Stomach (tissue), 4 donors: ENCODE measurements at regions not wholly inside any gene's neighbourhood (a gene's known extent, or its start where the extent isn't known, plus 50 kb on each side); places are given as distances from the start of the nearest gene placed in this dataset.

ENCODE experiments used
- POLR2A ChIP-seq, 4 donors: fragments of 450-650 bp; IDR thresholded peaks; one replicate each; pipeline ENCODE4 v1.6.1; 2016; ENCODE audit warnings: antibody characterized with exemption in 4 of 4, control low read depth in 2 of 4, mild to moderate bottlenecking in 1 of 4, moderate library complexity in 1 of 4
- POLR2AphosphoS5 ChIP-seq, 3 donors: sonication (generic); formaldehyde crosslinking; IDR thresholded peaks; one replicate each; pipeline ENCODE4 v1.6.1; 2016; ENCODE audit warnings: antibody characterized with exemption in 3 of 3
- TF ChIP-seq, protein P1 (sequence below), 7 experiments: fragments of 450-650 bp in 4 of 7; fragments of 200-600 bp in 3 of 7; sonication (generic) in 3 of 7; IDR thresholded peaks; one replicate each; pipeline ENCODE4 v1.5.1; 2016 to 2019; ENCODE audit warnings: antibody characterized with exemption in 7 of 7, control low read depth in 2 of 7, mild to moderate bottlenecking in 1 of 7

DNA sequence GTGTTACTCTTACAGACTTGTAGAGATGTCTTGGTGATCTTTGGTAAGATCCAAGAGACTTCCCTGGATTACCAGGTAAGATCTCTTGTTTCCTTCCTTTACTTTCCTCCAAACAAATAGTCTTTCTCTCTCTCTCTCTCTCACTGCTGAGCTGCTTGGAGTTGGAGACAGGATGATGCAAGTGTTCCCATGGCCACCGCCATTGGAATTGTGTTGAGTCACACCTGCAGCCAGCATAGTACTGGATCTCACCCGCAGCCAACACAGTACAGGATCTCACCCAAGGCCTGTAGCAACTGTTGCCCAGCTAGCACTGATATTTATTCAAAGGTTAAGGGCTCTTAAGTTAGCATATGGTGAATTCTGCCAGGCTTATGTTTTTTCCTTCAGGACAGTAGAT, 1080.9 kb downstream of the FAT4 start:
- TF ChIP-seq, protein P1, sequence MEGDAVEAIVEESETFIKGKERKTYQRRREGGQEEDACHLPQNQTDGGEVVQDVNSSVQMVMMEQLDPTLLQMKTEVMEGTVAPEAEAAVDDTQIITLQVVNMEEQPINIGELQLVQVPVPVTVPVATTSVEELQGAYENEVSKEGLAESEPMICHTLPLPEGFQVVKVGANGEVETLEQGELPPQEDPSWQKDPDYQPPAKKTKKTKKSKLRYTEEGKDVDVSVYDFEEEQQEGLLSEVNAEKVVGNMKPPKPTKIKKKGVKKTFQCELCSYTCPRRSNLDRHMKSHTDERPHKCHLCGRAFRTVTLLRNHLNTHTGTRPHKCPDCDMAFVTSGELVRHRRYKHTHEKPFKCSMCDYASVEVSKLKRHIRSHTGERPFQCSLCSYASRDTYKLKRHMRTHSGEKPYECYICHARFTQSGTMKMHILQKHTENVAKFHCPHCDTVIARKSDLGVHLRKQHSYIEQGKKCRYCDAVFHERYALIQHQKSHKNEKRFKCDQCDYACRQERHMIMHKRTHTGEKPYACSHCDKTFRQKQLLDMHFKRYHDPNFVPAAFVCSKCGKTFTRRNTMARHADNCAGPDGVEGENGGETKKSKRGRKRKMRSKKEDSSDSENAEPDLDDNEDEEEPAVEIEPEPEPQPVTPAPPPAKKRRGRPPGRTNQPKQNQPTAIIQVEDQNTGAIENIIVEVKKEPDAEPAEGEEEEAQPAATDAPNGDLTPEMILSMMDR (IDR thresholded peaks at IDR 0.05) = no peak
- TF ChIP-seq POLR2AphosphoS5 (IDR thresholded peaks at IDR 0.05) (no peak), POLR2A (IDR thresholded peaks at IDR 0.05) (no peak)
